ENCODE measurements at regions not wholly inside any gene's neighbourhood (a gene's known extent, or its start where the extent isn't known, plus 50 kb on each side); places are given as distances from the start of the nearest gene placed in this dataset.

DNA sequence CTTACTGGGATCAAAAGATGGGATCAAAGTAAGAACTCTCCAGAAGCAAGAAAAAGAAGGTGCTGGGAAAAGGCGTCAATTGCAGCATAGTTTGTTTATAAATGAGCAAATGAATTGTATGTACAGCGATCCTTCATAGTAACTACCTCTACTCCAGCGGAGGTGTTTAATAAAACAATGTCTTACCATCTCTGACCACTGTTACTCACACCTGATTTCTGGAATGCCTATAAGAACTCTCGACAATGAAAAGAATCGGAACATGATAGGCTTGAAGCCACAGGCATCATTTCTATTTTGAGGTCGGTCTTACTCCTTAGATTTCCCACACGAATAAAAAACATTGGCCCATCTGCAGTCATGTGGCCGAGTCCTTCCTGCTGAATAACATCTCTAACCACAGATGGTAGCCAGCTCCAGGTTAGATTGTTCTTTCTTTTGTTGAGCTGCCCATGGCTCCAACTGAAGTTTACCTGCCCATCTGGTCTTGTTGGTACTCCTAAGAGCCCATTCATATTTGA lies 67.6 kb downstream of the CLDN34 start:
- no peak for TF ChIP-seq POLR2A (IDR thresholded peaks at IDR 0.05)
- TF ChIP-seq, protein P1, sequence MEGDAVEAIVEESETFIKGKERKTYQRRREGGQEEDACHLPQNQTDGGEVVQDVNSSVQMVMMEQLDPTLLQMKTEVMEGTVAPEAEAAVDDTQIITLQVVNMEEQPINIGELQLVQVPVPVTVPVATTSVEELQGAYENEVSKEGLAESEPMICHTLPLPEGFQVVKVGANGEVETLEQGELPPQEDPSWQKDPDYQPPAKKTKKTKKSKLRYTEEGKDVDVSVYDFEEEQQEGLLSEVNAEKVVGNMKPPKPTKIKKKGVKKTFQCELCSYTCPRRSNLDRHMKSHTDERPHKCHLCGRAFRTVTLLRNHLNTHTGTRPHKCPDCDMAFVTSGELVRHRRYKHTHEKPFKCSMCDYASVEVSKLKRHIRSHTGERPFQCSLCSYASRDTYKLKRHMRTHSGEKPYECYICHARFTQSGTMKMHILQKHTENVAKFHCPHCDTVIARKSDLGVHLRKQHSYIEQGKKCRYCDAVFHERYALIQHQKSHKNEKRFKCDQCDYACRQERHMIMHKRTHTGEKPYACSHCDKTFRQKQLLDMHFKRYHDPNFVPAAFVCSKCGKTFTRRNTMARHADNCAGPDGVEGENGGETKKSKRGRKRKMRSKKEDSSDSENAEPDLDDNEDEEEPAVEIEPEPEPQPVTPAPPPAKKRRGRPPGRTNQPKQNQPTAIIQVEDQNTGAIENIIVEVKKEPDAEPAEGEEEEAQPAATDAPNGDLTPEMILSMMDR (IDR thresholded peaks at IDR 0.05): no peak

Measured in heart left ventricle (tissue), 13 donors.